Amniotic stem cell (primary cell): ENCODE measurements at regions not wholly inside any gene's neighbourhood (a gene's known extent, or its start where the extent isn't known, plus 50 kb on each side); places are given as distances from the start of the nearest gene placed in this dataset.

Experiments
- DNase-seq: peaks from one replicate; lab custom pipeline; 2025; lab: John Stamatoyannopoulos, UW

DNA sequence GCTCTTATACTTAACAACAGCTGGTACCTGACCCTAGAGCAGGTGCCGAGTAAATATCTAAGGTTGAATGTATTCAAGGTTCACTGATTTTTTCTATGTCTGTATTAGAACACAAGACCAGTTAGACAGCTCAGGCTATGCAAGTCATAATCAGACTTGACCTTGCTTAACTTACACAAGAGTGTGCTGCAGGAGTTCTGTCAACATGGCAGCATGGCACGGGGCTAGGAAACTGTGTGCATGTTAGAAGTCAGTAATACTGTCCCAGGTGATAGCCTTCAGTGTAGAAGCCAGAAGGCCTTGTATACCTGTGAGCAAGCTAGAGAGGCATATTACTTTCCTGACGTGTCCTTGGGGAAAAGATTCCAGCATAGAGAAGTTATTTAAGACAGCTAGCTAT is 253.1 kb downstream of the FAT3 start:
- DNase-seq, result no peak

DNA sequence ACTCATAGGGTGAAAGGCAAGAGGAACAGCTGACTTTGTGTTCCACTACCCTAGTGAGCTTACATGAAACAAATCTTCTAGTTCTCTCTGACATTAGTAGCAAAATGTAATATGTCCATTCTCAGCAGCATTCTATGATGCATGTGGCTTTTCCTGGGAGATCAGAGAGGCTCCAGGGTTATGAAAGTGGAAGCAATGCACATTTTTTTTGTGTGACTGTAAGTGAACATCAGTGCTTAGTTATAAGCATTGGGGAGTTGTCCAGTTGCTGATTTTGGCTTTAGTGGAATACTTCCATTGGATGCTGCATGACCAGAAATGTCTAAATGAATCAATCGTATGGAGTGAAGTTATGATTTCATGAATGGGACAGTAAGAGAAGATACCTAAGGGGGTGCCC is 255.9 kb downstream of the FAT3 start:
- no peak for DNase-seq

DNA sequence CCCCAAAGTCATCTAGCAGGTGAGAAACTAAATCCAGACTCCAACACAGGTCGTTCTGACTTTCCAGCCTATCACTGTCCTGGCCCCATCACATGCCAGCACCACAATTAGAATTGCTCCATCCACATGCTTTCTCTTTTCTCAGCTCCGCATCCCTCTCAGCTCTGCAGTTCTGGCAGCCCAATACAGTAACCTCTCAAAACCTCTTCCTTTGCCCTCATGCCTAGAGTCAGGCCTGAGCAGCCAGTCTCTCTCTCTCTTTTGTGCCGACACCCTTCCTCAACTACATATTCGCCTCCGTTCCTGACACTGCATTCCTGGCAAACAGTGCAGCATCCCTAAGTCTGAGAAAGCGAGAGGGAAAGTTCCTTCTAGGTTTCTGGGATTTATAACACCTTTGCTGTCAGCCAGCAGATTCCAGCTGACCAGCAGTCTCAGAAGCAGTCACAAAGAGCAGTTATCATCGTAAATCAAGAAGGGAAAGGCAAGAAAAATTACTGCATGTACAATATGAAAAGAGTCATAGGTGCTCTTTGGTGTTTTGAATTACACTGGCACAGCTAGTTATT is 258.0 kb downstream of the FAT3 start:
- DNase-seq, result no peak

DNA sequence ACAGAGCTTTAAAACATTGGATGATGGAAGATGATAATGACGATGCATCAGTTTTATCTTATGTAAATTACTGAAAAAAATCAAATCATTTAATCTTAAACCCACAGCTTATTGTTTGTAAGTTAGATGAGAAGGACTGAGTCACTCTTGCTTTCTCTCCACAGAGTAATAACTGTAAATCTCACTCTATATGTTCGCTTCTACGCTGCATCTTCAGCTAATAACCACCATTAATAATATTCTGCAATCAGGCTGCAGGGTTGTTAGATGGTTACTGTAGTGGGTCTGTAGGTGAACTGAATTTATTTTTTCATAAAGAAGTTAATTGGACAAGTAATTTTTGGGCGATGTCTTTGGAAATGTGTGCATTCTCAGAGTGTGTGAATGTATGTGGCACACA is 260.0 kb downstream of the FAT3 start:
- DNase-seq, result no peak

DNA sequence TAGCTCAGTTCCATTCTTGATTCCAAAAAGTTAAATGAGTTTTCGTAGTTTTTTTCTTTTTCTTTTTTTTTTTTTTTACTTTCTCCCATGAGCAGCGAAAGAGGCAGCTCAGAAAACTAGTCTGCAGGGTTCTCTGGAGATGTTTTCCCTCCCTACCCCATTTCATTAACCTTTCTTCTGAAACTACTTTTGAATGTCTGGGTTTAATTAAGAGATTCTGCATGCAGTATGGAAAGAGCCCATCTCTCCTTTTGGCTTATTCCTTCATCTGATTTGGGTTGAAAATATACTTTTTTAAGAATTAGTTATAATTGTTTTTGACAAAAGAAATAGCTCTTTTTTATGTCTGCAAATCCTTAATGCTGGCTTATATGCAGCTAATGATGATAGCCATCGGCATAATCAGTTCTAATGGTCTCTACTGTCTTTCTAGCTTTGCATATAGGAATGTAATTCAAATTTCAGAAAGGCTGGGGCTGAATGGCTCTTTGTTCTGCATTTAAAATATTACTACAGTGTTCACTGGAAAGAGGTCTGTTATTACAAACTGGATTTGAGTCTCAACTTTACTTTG is 265.3 kb downstream of the FAT3 start:
- DNase-seq, result no peak

DNA sequence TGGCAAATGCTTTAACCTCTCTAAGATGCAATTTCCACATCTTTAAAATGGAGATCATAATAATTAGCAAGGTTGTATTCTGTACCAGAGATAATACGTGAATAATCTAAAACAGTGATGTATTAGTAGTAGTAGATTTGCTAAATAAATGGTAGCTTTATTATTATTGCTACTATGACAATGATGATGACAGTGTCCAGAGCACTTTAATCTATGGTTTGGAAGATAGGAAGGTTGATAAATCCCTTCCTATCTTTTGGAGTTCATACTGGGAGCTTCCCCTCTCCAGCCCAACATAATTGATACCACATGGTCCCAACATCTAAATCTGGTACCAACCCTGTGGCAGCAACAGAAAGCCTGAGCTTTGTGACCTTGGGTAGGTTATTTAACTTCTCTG is 267.8 kb downstream of the FAT3 start:
- DNase-seq, result no peak

DNA sequence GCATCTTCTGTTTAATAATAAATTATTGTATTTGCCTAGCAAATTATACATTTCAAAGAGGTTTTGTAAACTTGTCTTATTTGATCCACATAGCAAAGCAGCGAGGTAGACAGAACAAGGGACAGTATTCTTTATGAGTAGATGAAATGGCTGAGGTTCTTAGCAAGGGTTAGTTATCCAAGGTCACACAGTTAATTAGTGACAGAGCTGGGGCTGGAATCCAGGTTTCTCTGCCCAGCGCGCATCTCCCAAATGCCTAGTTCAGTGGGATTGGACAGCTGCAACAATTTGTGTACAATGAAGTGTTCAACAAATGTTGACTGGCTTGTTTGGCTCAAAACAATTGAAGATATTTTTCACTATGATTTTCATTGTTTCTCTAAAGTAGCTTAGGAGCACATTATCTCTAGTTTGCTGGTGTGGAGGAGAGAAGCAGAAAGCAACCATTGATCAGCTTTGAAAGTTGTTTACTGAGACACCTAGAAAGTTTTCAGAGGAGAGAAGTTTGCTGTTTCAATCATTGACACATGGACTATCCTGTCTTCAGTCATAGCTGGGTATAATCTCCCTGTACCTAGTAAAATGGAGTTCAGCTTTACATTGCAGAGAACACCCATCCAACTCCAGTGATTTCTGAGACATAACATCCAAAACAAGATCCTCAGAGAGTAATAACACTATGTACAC is 270.6 kb downstream of the FAT3 start:
- no peak for DNase-seq

DNA sequence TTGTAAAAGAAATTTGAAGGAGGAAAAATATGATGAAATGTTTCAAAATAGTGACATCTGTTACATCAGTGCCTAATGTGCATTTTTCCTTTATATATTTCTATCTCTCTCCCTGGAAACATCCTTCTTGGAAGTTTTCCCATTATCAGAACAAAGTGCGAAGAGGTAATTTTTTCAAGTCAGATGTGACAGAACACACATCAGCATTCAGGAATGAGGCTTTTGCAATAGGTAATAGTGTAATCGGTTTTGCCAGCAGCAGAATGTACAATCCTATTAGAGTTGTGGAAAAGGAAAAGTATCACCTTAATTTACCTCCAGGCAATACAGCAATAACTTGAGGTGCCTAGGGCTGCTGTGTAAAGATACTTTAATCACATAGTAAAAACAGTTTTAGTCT is 275.8 kb downstream of the FAT3 start:
- no peak for DNase-seq

DNA sequence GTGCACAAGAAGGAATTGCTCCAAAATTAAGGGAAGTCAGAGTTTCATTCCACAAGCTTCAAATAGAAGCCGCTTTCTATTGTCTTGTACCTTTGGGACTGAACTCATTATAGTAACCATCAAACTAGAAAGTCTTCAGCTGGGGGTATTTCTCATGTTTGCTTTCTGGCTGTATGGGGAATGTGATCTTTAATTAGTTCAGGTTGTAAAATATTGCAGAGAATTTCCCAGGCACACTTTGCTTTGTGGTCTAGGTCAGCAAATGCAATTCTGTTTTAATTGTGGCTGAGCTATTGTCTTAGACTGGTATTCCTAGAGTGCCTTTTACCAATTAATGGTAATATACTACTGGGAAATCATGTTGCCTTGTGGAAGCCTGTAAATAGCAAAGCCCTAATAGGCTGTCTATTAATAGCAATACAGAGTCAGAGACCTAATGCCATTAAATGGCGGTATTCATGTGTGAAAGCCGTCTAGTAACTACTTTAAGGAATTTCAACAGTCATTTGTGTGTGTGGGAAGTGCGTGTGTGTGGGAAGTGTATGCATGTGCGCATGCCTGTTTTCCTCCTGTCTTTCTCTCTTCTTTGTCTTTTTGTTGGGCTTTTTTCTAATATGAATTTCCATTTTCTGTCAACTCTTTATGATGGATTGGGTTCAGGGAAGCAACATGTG is 276.6 kb downstream of the FAT3 start:
- DNase-seq, result no peak

DNA sequence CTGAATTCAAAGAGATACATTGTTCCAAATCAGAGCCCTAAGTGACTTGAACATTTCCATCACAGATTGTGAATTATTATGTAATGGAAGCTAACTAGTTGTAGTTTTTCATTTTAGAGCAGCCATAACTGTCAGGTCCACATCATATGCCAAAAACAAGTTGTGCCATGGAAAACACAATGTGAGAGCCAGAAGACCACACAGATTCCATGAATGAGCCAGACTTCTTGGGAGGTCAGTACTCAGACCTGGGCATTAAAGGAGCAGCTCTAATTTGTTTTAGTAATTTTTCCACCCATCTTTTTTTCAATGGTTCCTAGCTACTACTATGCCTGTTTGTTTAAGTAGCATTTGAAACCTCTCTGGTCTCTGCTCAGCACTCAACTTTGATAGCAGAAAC is 279.4 kb downstream of the FAT3 start:
- no peak for DNase-seq

DNA sequence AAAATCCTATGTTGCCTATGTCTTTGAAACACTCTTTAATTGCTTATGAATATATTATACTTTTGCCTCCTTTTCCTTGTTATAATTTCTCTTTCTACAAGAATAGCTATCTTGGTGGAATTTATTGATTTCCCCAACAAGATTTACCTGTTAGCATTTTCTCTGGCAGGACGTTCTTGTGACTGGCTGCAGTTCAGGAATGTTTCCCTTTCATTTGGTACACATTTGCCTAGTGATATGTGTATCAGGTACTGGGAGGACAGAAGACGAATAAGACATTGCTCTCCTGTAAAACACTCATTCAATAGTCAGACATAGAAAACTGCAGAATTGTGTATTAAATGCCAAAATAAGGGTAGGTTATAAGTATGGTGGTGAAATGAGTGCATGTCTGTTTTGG is 279.9 kb downstream of the FAT3 start:
- no peak for DNase-seq

DNA sequence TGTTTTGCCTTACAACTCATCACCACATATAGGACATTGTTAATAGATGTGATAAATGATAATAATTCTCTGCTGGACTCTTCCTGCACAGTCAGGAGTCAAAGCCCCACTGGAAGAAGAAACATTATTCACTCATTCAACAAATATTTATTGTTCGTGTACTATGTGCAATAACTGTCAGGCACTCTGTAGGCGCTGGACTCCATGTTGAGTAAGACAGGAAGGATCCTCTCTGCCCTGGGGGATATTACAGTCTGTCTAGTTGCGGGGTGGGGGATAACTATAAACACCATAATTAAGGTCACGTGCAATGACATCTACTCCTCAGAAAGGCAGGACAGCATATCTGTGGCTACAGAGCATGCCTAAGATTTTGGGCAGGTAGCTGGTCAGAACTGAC is 281.1 kb downstream of the FAT3 start:
- DNase-seq, result no peak

DNA sequence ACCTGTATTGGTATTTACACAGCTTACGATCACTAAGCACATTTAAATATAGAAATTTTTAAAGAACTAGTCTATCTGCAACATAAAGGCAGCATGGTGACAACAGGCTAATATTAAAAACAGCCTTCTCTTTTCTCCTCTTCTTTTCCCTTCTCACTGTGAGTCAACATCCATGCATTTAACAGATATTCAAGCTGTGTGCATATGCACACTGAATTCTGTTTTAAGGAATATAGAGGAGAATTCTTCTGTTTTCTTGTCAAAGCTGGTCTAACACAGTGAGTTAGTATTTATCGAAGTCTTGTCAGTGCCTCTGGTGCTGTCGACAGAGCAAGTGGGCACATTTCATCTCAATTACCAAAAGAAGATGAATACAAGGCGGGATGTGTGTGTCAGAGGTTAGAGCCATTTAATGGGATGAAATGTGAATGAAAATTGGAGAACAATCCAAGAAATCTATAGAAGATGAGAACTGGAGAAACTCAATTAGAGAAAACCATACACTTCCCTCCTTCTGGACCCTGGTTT is 282.3 kb downstream of the FAT3 start:
- no peak for DNase-seq

DNA sequence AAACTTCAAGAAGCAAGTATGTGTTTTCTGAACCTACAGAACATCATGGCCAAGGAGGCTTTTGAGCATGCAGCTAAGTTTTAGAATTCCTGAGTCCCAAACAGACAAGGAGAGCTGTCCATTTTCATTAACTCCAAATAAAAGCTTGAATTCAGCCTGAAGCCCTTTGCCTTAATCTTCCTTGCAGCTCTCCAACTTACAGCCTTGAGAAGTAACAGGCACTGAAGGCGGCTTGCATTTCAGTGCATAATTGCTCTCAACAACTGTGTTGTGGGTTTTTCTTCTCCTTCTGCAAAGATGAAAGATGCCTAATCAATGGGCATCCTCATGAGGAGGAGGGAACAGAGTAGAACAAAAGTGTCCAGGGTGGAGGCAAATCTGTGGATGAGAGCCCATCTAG is 286.0 kb downstream of the FAT3 start:
- no peak for DNase-seq

DNA sequence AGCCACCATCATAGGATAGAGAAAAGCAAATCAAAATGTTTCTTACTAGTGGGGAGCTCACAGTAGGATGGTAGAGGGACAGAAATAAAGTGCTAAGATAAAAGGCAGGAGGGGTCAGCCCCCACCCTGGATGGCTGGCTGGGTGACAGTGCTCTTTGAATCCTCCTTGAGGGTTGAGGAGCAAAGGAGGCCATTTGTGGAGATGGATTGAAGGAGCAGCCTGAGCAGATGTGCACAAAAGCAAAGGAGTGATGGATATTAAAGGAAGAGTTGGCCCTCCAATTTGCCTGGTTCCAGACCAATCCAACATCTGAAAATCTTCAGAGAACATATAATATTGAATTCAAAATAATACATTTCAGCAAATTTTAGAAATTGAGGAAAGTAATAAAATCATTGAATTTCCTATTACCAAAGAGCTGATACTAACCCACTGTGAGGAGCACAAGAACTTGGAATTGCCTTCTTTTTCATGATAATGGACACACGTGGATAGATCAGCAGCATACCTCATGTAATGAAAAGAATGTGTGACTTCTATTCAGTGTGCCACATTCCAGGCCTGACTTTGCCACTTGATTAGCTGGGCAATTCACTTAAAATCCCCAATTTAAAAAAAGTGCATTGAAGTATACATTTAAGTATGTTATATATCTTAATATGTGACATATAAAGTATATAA is 287.0 kb downstream of the FAT3 start:
- DNase-seq, result no peak

DNA sequence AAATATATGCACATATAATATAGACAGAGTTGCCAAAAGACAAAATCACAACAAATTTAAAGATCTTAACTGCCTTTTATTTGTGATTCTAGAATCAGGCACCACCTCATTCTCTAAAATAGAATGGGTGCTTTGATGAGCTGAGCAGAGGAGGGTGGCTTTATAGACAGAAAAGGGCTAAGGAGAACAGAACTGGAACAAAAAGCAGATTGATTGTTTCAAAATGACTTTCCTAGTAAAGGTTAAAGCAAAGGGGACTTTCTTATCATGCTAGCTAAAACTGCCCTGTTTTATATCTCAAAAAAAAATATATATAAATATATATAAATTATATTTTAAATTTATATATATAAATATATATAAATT is 287.6 kb downstream of the FAT3 start:
- DNase-seq, result no peak

DNA sequence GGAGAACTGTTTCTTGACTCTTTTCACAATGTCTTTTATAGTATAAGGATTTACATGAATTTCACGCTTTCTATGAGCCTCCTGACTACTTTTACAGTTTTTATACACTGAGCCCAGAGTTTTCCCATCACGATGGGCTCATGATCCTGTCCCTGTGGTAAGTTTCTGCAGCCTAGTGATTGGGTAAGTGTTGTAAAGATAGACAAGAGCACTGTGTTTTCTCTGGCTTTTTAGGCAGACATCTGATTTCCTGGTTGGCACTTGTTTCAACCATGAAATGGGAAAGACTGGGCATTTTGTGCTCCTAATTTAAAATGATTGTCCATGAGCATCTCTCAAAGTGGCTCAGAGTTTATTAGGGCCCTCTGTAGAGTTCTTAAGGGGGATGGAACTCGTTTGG is 299.0 kb downstream of the FAT3 start:
- no peak for DNase-seq

DNA sequence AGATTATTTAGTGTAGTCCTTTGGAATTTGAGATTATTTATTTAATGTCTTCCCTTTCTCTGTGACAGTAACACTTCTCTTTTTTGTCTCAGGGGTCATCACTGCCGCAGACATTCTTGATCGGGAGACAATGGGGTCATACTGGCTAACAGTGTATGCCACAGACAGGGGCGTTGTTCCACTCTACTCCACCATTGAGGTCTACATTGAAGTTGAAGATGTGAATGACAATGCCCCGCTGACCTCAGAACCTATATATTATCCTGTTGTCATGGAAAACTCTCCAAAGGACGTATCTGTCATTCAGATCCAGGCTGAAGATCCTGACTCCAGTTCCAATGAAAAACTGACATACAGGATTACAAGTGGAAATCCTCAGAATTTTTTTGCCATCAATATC is 299.9 kb downstream of the FAT3 start:
- no peak for DNase-seq

DNA sequence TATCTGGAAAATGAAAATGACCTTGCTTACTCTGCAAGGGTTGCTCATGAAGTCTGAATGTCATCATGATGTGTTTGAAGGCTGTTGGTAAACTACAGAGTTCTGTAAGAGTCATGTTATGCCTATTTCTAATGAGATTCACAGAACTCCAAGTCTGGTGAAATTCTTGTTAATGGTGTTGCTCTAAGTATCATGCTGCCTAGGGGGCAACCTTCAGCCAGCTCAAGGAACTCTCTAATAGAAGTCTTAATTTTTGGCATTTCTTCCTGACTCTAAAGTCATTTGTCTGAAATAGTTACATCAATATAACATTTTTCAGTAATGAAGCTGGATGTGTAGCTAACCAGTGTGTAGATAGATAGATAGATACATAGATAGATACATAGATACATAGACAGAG is 302.8 kb downstream of the FAT3 start:
- DNase-seq, result no peak

DNA sequence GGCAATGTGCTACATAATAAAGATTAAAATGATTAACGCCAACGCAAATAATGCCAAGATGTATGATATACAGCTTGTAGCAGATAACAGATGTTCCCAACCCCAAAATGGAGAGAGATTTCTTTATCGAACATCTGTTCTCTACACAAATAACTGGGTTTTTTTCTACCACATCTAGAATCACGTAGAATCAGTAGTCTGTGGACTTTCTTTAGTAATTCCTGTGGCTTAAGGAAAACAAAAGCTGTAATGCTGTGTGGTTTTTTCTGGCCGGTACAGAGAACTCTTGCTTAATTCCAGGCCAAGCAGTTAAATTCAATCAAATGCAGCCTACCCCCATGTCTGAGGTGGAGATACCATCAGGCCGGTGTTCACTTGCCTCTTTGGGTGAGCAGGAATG is 303.4 kb downstream of the FAT3 start:
- DNase-seq, result no peak

DNA sequence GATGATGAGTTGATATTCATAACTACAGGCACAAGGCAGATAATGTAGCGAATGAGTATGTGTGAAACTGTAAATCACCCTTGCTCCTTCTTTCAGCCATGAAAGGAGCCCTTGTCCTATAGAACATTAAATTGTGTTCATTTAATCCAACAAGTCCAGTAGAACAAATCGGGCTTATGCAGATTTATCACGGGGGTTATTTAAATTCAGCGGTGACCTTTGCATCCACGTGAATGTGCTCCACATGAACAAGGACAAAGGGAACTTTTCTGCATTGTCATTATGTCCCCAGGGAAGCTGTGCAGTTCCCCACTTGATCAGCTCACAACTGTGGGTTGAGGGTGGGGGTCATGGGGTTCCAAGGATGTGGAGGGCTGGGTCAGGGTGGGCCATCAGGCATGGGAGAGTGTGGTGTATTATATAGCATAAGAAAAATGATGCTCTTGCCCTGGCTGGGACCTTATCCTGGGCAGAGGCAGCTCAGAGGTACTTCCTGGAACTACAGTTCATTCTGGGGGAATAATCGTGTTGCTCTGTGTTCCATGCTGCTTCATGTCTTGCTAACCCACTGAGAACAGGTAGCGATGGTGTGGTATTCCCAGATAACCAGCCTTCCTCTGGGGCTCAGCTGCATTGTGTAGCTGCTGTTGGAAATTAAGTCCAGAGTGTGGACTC is 306.6 kb downstream of the FAT3 start:
- DNase-seq, result no peak

DNA sequence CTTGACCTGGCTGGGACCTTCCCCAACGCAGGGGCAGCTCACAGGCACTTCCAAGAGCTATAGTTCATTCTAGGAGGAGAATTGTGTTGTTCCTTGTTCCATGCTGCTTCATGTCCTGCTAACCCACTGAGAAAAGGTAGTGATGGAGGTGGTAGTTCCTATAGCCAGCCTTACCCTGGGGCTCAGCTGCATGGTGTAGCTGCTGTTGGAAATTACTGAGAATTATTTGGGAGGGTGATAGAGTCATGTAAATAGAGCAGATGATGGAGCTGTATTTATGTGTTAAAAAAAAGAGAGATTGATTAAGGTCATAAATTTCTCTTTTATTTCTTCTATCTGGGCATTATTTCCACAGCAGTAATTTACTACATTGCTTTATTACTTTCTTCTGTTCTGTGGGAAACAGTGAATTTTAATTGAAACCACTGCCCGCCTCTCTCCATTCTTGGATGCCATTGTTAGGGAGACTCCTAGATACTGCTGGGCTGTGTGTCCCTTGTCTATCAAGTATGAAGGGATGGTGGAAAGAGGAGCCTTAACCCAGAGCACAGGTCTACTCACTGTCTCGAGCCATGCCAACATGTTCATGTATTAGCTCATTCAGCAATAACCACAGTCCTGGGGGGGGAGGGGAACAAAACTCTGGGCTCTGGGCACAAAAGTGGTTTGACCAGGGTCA is 309.2 kb downstream of the FAT3 start:
- no peak for DNase-seq
